Type B pancreatic cell (in vitro differentiated cells): ENCODE measurements at regions not wholly inside any gene's neighbourhood (a gene's known extent, or its start where the extent isn't known, plus 50 kb on each side); places are given as distances from the start of the nearest gene placed in this dataset.

Experiments
- DNase-seq: peaks from one replicate; pipeline ENCODE4 v3.0.0; 2021; ENCODE audit warnings: mixed read lengths; ENCODE audit not compliant: unreplicated experiment; ENCODE audit errors: extremely low spot score
- H3K27ac Mint-ChIP-seq: 2 replicates; pipeline ENCODE4 v1.8.0; 2021; ENCODE audit warnings: mild to moderate bottlenecking, mixed read lengths
- H3K27me3 Mint-ChIP-seq: 2 replicates; pipeline ENCODE4 v1.8.0; 2021; ENCODE audit warnings: mixed read lengths
- H3K36me3 Mint-ChIP-seq: 2 replicates; pipeline ENCODE4 v1.8.0; 2021; ENCODE audit warnings: mixed read lengths
- H3K4me1 Mint-ChIP-seq: one replicate; pipeline ENCODE4 v1.8.0; 2021; ENCODE audit warnings: mixed read lengths; ENCODE audit not compliant: unreplicated experiment
- H3K4me3 Mint-ChIP-seq: 2 replicates; pipeline ENCODE4 v1.8.0; 2021; ENCODE audit warnings: mild to moderate bottlenecking, mixed read lengths
- H3K9me3 Mint-ChIP-seq: 2 replicates; pipeline ENCODE4 v1.8.0; 2021; ENCODE audit warnings: mixed read lengths
- TF ChIP-seq, protein P1 (sequence below): fragments of 200-600 bp; sonication (generic); conservative IDR thresholded peaks from 2 replicates; pipeline ENCODE4 v1.5.0; 2021; ENCODE audit warnings: antibody characterized with exemption, mild to moderate bottlenecking

DNA sequence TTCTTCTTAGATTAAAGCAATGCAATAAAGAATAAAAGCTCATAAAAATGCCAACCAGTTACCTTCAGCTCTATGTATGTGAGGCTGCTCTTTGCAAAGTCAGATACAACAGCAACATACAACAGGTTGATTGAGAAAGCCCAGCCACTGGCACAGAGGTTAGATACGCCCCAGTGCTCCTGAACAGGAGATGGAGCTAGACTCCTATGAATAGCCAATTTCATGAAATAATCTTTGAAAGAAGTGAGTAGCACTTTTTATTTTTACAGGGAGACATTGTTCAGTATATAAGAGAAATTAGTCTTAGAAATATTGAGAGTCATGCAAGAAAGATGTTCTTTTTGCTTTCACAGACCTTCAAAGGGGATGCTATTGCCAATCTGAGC, 362.4 kb upstream of the MEX3C start:
- Mint-ChIP-seq H3K36me3 (no peaks in the 10 kb centered on the region), H3K4me1 (no peaks in the 10 kb centered on the region), H3K27me3 (no peaks in the 10 kb centered on the region), H3K4me3 (no peak overlapping the region), H3K9me3 (no peaks in the 10 kb centered on the region), H3K27ac (no peak overlapping the region)
- TF ChIP-seq, protein P1, sequence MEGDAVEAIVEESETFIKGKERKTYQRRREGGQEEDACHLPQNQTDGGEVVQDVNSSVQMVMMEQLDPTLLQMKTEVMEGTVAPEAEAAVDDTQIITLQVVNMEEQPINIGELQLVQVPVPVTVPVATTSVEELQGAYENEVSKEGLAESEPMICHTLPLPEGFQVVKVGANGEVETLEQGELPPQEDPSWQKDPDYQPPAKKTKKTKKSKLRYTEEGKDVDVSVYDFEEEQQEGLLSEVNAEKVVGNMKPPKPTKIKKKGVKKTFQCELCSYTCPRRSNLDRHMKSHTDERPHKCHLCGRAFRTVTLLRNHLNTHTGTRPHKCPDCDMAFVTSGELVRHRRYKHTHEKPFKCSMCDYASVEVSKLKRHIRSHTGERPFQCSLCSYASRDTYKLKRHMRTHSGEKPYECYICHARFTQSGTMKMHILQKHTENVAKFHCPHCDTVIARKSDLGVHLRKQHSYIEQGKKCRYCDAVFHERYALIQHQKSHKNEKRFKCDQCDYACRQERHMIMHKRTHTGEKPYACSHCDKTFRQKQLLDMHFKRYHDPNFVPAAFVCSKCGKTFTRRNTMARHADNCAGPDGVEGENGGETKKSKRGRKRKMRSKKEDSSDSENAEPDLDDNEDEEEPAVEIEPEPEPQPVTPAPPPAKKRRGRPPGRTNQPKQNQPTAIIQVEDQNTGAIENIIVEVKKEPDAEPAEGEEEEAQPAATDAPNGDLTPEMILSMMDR: no peak
- DNase-seq: no peak

DNA sequence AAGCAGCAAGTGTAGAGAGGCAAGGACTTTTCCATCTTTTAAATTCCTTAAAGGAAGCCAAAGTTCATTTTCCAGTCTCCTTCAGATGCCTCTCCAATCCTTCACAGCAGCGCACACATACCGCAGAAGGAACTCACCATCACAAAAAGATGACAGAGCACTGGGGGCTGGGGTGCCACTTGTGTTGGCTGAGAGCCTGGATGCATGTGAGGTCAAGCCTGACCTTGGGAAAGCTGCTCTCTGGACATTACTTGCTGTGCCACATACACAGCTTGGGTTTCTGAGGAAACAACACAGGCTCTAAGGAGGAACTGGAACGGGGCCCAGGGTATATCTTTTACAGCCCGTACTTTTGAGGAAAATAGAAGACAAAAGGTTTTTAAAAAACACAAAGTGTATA, 364.3 kb upstream of the MEX3C start:
- TF ChIP-seq, protein P1: no peak
- H3K9me3 Mint-ChIP-seq: no peaks in the 10 kb centered on the region
- H3K4me1 Mint-ChIP-seq: no peaks in the 10 kb centered on the region
- H3K27me3 Mint-ChIP-seq: no peaks in the 10 kb centered on the region
- H3K27ac Mint-ChIP-seq: no peak overlapping the region
- H3K36me3 Mint-ChIP-seq: no peaks in the 10 kb centered on the region
- H3K4me3 Mint-ChIP-seq: no peak overlapping the region
- no peak for DNase-seq

DNA sequence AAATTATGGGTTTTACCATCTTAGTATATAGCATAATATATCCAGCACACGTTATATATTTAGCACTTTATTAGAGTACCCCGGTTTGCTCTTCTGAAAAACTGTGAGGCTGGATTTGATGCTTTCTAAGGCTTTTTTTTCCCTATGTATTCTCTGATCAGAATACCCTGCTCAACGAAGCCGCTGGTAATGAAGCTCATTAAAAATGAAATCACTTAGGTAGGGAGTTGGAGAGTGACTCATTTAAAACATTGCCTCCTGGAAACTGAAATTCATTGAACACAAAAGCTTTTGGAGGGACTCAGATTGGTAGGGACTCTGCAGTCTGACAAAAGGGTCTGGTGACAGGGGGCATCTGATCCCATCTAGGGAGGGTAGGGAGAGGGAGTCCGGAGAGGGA, 365.4 kb upstream of the MEX3C start:
- H3K4me1 Mint-ChIP-seq: no peaks in the 10 kb centered on the region

DNA sequence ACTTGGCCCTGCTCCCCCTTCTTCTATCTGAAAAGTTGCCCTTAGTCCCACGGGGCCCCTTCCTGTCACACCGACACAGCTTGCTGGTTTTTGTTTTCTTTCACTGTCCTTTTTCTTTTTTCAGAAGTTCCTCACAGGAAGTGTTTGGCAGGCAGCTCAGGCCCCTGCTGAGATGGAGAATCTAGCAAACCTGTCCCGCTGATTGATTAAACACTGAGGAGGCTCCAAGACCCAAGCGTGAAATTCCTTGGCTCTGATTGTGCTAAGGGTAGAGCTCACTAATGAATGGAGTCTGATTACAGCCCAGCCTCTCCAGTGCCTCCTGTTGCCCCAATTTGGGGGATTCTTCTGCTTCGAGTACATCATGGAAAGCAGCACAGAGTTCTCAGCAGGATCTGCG, 365.9 kb upstream of the MEX3C start:
- no peaks in the 10 kb centered on the region for H3K36me3 Mint-ChIP-seq
- H3K9me3 Mint-ChIP-seq: no peaks in the 10 kb centered on the region
- no peak for DNase-seq
- H3K27ac Mint-ChIP-seq: no peak overlapping the region
- no peak overlapping the region for H3K4me3 Mint-ChIP-seq
- TF ChIP-seq, protein P1: no peak
- H3K4me1 Mint-ChIP-seq: no peaks in the 10 kb centered on the region
- peaks cover 2% of the 10 kb centered on the region for H3K27me3 Mint-ChIP-seq

More for the DNA sequence above, 365.4 kb upstream of the MEX3C start:
- H3K27me3 Mint-ChIP-seq: no peaks in the 10 kb centered on the region
- no peak for DNase-seq
- no peak overlapping the region for H3K27ac Mint-ChIP-seq
- H3K9me3 Mint-ChIP-seq: no peaks in the 10 kb centered on the region
- H3K4me3 Mint-ChIP-seq: no peak overlapping the region
- no peaks in the 10 kb centered on the region for H3K36me3 Mint-ChIP-seq
- TF ChIP-seq, protein P1: no peak

DNA sequence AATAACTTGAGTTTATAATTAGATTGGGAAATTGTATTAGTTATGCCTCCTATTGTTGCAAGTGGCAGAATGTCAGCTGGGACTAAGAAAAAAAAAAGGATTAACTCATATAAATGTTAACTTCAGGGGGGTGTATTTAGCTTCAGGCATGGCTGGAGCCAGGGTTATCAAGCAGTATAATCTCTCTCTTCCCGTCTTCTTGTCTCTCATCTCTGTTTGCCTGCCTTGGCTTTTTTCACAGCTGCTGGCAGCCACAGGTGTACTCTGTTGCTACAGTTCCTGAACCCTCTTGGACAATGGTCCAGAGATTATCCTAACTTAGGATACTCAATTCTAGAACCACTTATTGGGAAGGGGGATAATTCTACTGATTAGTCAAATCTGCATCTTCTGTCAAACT, 370.7 kb upstream of the MEX3C start:
- Mint-ChIP-seq H3K27ac (no peak overlapping the region), H3K9me3 (no peaks in the 10 kb centered on the region), H3K36me3 (no peaks in the 10 kb centered on the region), H3K4me3 (no peak overlapping the region), H3K4me1 (no peaks in the 10 kb centered on the region), H3K27me3 (peaks cover 3% of the 10 kb centered on the region)
- TF ChIP-seq, protein P1: no peak
- no peak for DNase-seq

DNA sequence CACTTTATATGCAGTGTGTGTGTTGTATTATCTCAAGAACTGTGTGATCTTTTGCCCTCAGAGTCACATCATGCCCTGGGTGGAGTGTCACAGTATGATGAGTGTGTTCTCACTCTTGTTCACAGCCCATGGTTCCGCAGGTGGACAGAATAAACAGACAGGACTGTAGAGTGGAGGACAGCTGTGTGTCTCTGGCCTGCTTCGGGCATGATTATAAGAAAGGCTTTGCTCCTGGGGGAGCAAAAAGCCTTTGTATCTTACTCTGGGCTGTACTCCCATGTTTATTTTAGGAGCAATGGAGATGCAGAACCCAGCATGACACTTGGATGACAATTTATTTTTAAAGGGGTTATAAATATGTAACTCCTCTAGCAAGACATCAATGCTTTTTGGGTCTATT, 371.7 kb upstream of the MEX3C start:
- no peaks in the 10 kb centered on the region for H3K9me3 Mint-ChIP-seq
- no peak overlapping the region for H3K4me3 Mint-ChIP-seq
- no peak overlapping the region for H3K27ac Mint-ChIP-seq
- TF ChIP-seq, protein P1: no peak
- no peaks in the 10 kb centered on the region for H3K4me1 Mint-ChIP-seq
- DNase-seq: no peak
- H3K27me3 Mint-ChIP-seq: peaks cover 12% of the 10 kb centered on the region
- no peaks in the 10 kb centered on the region for H3K36me3 Mint-ChIP-seq
